HepG2 (cell line): ENCODE measurements at regions not wholly inside any gene's neighbourhood (a gene's known extent, or its start where the extent isn't known, plus 50 kb on each side); places are given as distances from the start of the nearest gene placed in this dataset.

Experiments used
- ATAC-seq: fragments of 200-7000 bp; cut with Tn5 transposase; 3 replicates; pipeline ENCODE4 v1.9.1; 2020; ENCODE audit warnings: mild to moderate bottlenecking, moderate library complexity
- BruUV-seq: library from RNA; stranded (reverse); fragments of 400-500 nt; replicated peaks from 2 replicates; lab custom pipeline; 2021; lab: Mats Ljungman, UMichigan
- CTCF ChIA-PET: fragments of 300-600 bp; formaldehyde crosslinking; extraction: SDS; loops from one replicate; lab custom pipeline; 2021; ENCODE audit warnings: low total read pairs, inconsistent platforms, low intra/inter-chr PET ratio; lab: Yijun Ruan, JAX
- POLR2A ChIA-PET: fragments of 350-600 bp; sonication (Branson Sonifier 250); formaldehyde crosslinking; loops from one replicate; lab custom pipeline; 2020; ENCODE audit warnings: antibody characterized with exemption, inconsistent platforms; lab: Yijun Ruan, JAX
- DNase-seq: peaks from one replicate; pipeline ENCODE4 v3.0.0-alpha.2; 2015; ENCODE audit warnings: low spot score
- FAIRE-seq: peaks from 3 replicates; lab custom pipeline; 2011; peaks lifted over from hg19 to GRCh38; lab: Jason Lieb, UNC
- H2AFZ ChIP-seq: one replicate; pipeline ENCODE4 v1.6.1; 2011; ENCODE audit warnings: low read length, inconsistent platforms
- H3K27ac ChIP-seq: fragments of 300-600 bp; 3 replicates; pipeline ENCODE4 v1.8.0; 2011; ENCODE audit warnings: mixed run types, mild to moderate bottlenecking, mixed read lengths, low read length, inconsistent platforms; ENCODE audit not compliant: insufficient read depth; ENCODE audit errors: extremely low read length
- H3K27me3 ChIP-seq, 2 experiments: fragments of 200-600 bp in 1 of 2; 2 replicates in 1 of 2; 3 replicates in 1 of 2; pipeline versions ENCODE4 v1.6.0 to v1.8.0; 2011; ENCODE audit warnings: low read length in 2 of 2, mild to moderate bottlenecking in 2 of 2, moderate library complexity in 2 of 2, inconsistent platforms in 1 of 2; ENCODE audit not compliant: insufficient read depth in 2 of 2, control insufficient read depth in 1 of 2
- H3K36me3 ChIP-seq, 2 experiments: fragments of 200-600 bp in 1 of 2; replicated peaks in 1 of 2; 2 replicates in 1 of 2; 3 replicates in 1 of 2; pipeline versions ENCODE4 v1.5.1 to v1.8.0; 2011; ENCODE audit warnings: low read length in 2 of 2, inconsistent platforms in 1 of 2; ENCODE audit not compliant: insufficient read depth in 2 of 2, control insufficient read depth in 1 of 2
- H3K4me1 ChIP-seq: 2 replicates; pipeline ENCODE4 v1.5.1; 2012; ENCODE audit warnings: low read length, inconsistent platforms; ENCODE audit not compliant: insufficient read depth
- H3K4me2 ChIP-seq: 2 replicates; pipeline ENCODE4 v1.6.0; 2011; ENCODE audit warnings: low read depth, low read length, inconsistent platforms
- H3K4me3 ChIP-seq, 3 experiments: fragments of 200-600 bp in 1 of 3; sonication (generic), shearing (Covaris generic) in 1 of 3; replicated peaks in 1 of 3; 2 replicates each; pipeline ENCODE4 v1.5.1; 2011 to 2016; ENCODE audit warnings: low read length in 3 of 3, inconsistent platforms in 2 of 3, low read depth in 2 of 3, mild to moderate bottlenecking in 2 of 3, control low read depth in 1 of 3, mixed read lengths in 1 of 3; ENCODE audit not compliant: insufficient read depth in 1 of 3
- H3K79me2 ChIP-seq: one replicate; pipeline ENCODE4 v1.6.1; 2011; ENCODE audit warnings: low read length, inconsistent platforms; ENCODE audit not compliant: insufficient read depth
- H3K9ac ChIP-seq: 2 replicates; pipeline ENCODE4 v1.6.0; 2011; ENCODE audit warnings: mild to moderate bottlenecking, low read depth, low read length, inconsistent platforms; ENCODE audit not compliant: insufficient read depth
- H3K9me3 ChIP-seq: 2 replicates; pipeline ENCODE4 v1.5.1; 2012; ENCODE audit warnings: mild to moderate bottlenecking, low read length
- H4K20me1 ChIP-seq: 2 replicates; pipeline ENCODE4 v1.6.0; 2011; ENCODE audit warnings: inconsistent platforms, mild to moderate bottlenecking, low read length, moderate library complexity; ENCODE audit not compliant: insufficient read depth
- ATM ChIP-seq: fragments of 450-650 bp; IDR thresholded peaks from 2 replicates; pipeline ENCODE4 v1.7.1; 2017; ENCODE audit warnings: mild to moderate bottlenecking, borderline replicate concordance
- HNF1B ChIP-seq: sonication (generic); formaldehyde crosslinking; IDR thresholded peaks from 2 replicates; pipeline ENCODE4 v1.5.1; 2020; ENCODE audit warnings: mild to moderate bottlenecking, moderate library complexity, missing genetic modification reagents
- IRX3 ChIP-seq: sonication (generic); formaldehyde crosslinking; IDR thresholded peaks from 2 replicates; pipeline ENCODE4 v1.8.1; 2023; ENCODE audit warnings: mild to moderate bottlenecking, low read depth, missing genetic modification reagents, borderline replicate concordance
- MEIS1 ChIP-seq: sonication (generic); formaldehyde crosslinking; IDR thresholded peaks from 2 replicates; pipeline ENCODE4 v1.9.0; 2021; ENCODE audit warnings: mild to moderate bottlenecking, missing genetic modification reagents, moderate library complexity, borderline replicate concordance
- SMAD9 ChIP-seq: sonication (generic); formaldehyde crosslinking; IDR thresholded peaks from 2 replicates; pipeline ENCODE4 v1.5.1; 2020; ENCODE audit warnings: mild to moderate bottlenecking, missing genetic modification reagents
- YEATS2 ChIP-seq: sonication (generic); formaldehyde crosslinking; IDR thresholded peaks from 2 replicates; pipeline ENCODE4 v1.4.0; 2020; ENCODE audit warnings: missing genetic modification reagents, borderline replicate concordance
- ZBTB8A ChIP-seq: sonication (generic); formaldehyde crosslinking; IDR thresholded peaks from 2 replicates; pipeline ENCODE4 v1.4.0; 2020; ENCODE audit warnings: mild to moderate bottlenecking, low read depth, missing genetic modification reagents, borderline replicate concordance
- WGBS: methylation state at CpG from one replicate; pipeline ENCODE4 v1.1.6; 2017; ENCODE audit warnings: low lambda C conversion rate; 5-methylcytosine and 5-hydroxymethylcytosine counted together
- in situ Hi-C: cut with HindIII; loops from 2 replicates; pipeline ENCODE4 v1.10.0; 2017; ENCODE audit warnings: low pct_unique_long_range_greater_than_20kb; ENCODE audit not compliant: extremely low pct_ligation_motif_present
- intact Hi-C: fragments of 100-400 bp; cut with micrococcal nuclease; formaldehyde crosslinking; loops from one replicate; pipeline ENCODE4 v1.10.0; 2022; ENCODE audit not compliant: unreplicated experiment
- TF ChIP-seq, protein P1 (sequence below): sonication (generic); formaldehyde crosslinking; IDR thresholded peaks from 2 replicates; pipeline ENCODE4 v1.5.1; 2020; ENCODE audit warnings: missing genetic modification reagents, mild to moderate bottlenecking, borderline replicate concordance
- TF ChIP-seq, protein P2 (sequence below): IDR thresholded peaks from 2 replicates; pipeline ENCODE4 v1.6.1; 2016; ENCODE audit warnings: mild to moderate bottlenecking
- TF ChIP-seq, protein P3 (sequence below): sonication (generic); formaldehyde crosslinking; IDR thresholded peaks from 2 replicates; pipeline ENCODE4 v1.5.0; 2020; ENCODE audit warnings: missing genetic modification reagents
- TF ChIP-seq, protein P4 (sequence below): sonication (generic); formaldehyde crosslinking; IDR thresholded peaks from 2 replicates; pipeline ENCODE4 v1.4.0; 2020; ENCODE audit warnings: mild to moderate bottlenecking, missing genetic modification reagents
- TF ChIP-seq, protein P5 (sequence below): sonication (generic); formaldehyde crosslinking; IDR thresholded peaks from 2 replicates; pipeline ENCODE4 v1.5.0; 2020; ENCODE audit warnings: mild to moderate bottlenecking, missing genetic modification reagents

DNA sequence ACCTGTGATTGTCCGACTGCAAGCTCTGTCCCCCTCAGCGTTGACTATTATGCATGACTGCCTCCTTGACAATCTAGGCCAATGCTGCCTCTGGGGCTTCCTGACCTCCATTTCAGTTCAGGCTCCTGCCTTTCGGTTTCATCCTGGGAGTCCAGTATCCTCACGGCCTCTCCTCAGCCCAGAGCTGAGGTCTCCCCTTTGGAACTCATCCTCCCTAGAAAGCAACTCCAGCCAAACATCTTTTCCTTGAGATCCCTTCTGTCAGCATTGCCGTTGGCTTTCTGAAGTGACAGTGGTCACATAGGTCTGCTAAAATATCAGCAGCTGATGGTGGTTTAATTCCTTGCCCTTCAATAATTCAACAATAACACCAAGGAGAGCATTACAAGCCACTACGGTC is 519.1 kb upstream of the NBEA start:
- intact Hi-C loops = no loop called here
- no peak overlapping the region for H3K4me2 ChIP-seq
- TF ChIP-seq, protein P1, sequence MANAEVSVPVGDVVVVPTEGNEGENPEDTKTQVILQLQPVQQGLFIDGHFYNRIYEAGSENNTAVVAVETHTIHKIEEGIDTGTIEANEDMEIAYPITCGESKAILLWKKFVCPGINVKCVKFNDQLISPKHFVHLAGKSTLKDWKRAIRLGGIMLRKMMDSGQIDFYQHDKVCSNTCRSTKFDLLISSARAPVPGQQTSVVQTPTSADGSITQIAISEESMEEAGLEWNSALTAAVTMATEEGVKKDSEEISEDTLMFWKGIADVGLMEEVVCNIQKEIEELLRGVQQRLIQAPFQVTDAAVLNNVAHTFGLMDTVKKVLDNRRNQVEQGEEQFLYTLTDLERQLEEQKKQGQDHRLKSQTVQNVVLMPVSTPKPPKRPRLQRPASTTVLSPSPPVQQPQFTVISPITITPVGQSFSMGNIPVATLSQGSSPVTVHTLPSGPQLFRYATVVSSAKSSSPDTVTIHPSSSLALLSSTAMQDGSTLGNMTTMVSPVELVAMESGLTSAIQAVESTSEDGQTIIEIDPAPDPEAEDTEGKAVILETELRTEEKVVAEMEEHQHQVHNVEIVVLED (CRISPR knock-in tag) = no peak
- TF ChIP-seq MEIS1 (CRISPR knock-in tag) (no peak), YEATS2 (CRISPR knock-in tag) (no peak), SMAD9 (CRISPR knock-in tag) (no peak), HNF1B (CRISPR knock-in tag) (no peak), IRX3 (no peak), ATM (no peak), ZBTB8A (CRISPR knock-in tag) (no peak)
- TF ChIP-seq, protein P2, sequence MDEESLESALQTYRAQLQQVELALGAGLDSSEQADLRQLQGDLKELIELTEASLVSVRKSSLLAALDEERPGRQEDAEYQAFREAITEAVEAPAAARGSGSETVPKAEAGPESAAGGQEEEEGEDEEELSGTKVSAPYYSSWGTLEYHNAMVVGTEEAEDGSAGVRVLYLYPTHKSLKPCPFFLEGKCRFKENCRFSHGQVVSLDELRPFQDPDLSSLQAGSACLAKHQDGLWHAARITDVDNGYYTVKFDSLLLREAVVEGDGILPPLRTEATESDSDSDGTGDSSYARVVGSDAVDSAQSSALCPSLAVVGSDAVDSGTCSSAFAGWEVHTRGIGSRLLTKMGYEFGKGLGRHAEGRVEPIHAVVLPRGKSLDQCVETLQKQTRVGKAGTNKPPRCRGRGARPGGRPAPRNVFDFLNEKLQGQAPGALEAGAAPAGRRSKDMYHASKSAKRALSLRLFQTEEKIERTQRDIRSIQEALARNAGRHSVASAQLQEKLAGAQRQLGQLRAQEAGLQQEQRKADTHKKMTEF (CRISPR knock-in tag) = no peak
- TF ChIP-seq, protein P3, sequence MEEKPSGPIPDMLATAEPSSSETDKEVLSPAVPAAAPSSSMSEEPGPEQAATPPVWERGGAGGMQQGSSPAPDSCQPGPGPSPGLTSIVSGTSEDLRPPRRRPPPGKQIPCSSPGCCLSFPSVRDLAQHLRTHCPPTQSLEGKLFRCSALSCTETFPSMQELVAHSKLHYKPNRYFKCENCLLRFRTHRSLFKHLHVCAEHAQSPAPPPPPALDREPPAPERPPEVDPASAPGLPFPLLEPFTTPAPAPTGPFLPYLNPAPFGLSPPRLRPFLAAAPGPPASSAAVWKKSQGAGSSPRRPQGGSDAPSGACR (CRISPR knock-in tag) = no peak
- TF ChIP-seq, protein P4, sequence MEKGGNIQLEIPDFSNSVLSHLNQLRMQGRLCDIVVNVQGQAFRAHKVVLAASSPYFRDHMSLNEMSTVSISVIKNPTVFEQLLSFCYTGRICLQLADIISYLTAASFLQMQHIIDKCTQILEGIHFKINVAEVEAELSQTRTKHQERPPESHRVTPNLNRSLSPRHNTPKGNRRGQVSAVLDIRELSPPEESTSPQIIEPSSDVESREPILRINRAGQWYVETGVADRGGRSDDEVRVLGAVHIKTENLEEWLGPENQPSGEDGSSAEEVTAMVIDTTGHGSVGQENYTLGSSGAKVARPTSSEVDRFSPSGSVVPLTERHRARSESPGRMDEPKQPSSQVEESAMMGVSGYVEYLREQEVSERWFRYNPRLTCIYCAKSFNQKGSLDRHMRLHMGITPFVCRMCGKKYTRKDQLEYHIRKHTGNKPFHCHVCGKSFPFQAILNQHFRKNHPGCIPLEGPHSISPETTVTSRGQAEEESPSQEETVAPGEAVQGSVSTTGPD (CRISPR knock-in tag) = no peak
- TF ChIP-seq, protein P5, sequence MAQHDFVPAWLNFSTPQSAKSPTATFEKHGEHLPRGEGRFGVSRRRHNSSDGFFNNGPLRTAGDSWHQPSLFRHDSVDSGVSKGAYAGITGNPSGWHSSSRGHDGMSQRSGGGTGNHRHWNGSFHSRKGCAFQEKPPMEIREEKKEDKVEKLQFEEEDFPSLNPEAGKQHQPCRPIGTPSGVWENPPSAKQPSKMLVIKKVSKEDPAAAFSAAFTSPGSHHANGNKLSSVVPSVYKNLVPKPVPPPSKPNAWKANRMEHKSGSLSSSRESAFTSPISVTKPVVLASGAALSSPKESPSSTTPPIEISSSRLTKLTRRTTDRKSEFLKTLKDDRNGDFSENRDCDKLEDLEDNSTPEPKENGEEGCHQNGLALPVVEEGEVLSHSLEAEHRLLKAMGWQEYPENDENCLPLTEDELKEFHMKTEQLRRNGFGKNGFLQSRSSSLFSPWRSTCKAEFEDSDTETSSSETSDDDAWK (CRISPR knock-in tag) = no peak

More for the DNA sequence above, 519.1 kb upstream of the NBEA start:
- WGBS = 12% methylated on average over 6 of the region's 6 CpGs
- CTCF ChIA-PET = no interaction called here
- Histone ChIP-seq H3K9me3 (no peaks in the 10 kb centered on the region), H3K4me1 (no peaks in the 10 kb centered on the region), H3K27me3 (no peaks in the 10 kb centered on the region; a peak in 1 of 5 replicates), H2AFZ (no peak overlapping the region), H3K4me3 (no peak overlapping the region), H4K20me1 (no peaks in the 10 kb centered on the region), H3K27ac (no peak overlapping the region), H3K79me2 (no peaks in the 10 kb centered on the region), H3K9ac (no peak overlapping the region), H3K36me3 (no peaks in the 10 kb centered on the region)
- no peak for DNase-seq
- no peak for FAIRE-seq
- in situ Hi-C loops = no loop called here
- ATAC-seq = no peak
- POLR2A ChIA-PET = no interaction called here
- BruUV-seq = no TSS peak
